Pancreas (tissue), 10 donors: ENCODE measurements at regions not wholly inside any gene's neighbourhood (a gene's known extent, or its start where the extent isn't known, plus 50 kb on each side); places are given as distances from the start of the nearest gene placed in this dataset.

Experiments
- ATAC-seq, 4 donors: fragments of 200-7000 bp; cut with Tn5 transposase; one replicate each; pipeline versions ENCODE4 v1.8.0 to v1.9.1; 2020; ENCODE audit warnings: mild to moderate bottlenecking in 4 of 4, moderate library complexity in 4 of 4
- DNase-seq, 6 donors: peaks; one replicate each; pipeline ENCODE4 v3.0.0-alpha.2; 2020
- FAIRE-seq: peaks from 2 replicates; lab custom pipeline; 2012; peaks lifted over from hg19 to GRCh38; lab: Jason Lieb, UNC
- H3K27ac ChIP-seq, 4 donors: fragments of 200-600 bp; sonication (generic); 1 replicate in 3 of 4; 2 replicates in 1 of 4; pipeline versions ENCODE4 v1.5.0 to v1.8.0; 2020
- H3K27me3 ChIP-seq, 4 donors: fragments of 200-600 bp; one replicate each; pipeline ENCODE4 v1.8.0; 2021
- H3K36me3 ChIP-seq, 3 donors: fragments of 200-600 bp; sonication (generic) in 1 of 3; one replicate each; pipeline versions ENCODE4 v1.5.0 to v1.8.0; 2020 to 2021
- H3K4me1 ChIP-seq, 3 donors: fragments of 200-600 bp; one replicate each; pipeline ENCODE4 v1.8.0; 2021
- H3K4me3 ChIP-seq, 4 donors: fragments of 200-600 bp; sonication (generic) in 2 of 4; one replicate each; pipeline versions ENCODE4 v1.5.0 to v1.8.0; 2020 to 2021
- H3K9me3 ChIP-seq, 4 donors: fragments of 200-600 bp; one replicate each; pipeline ENCODE4 v1.8.0; 2021
- CTCF ChIP-seq, 4 donors: fragments of 200-600 bp; sonication (generic) in 3 of 4; IDR thresholded peaks; one replicate each; pipeline versions ENCODE4 v1.5.0 to v1.8.0; 2021; ENCODE audit warnings: antibody characterized with exemption in 4 of 4
- WGBS, 2 donors: extraction: QIAGEN DNeasy Blood & Tissue Kit; methylation state at CpG; one replicate each; pipeline ENCODE4 v1.1.7; 2013; 5-methylcytosine and 5-hydroxymethylcytosine counted together
- intact Hi-C, 3 donors: fragments of 100-400 bp; cut with DNase I; formaldehyde crosslinking; loops; one replicate each; pipeline versions ENCODE4 v1.11.1 to v1.14.2; 2022
- donor health status: healthy with polysubstance abuse.
- donor health status: DM: no; HTN: no; CAD: no; lungs with moderate emphysema.
- donor health status: DM: no; HTN: no; CAD: no.
- donor health status: control.
- donor health status: control.
- donor health status: Bipolar disorder and iron deficiency.
- donor health status: DM: yes; HTN: yes; CAD: no.
- donor health status: DM: no; HTN: no; CAD: no.
- donor health status: DM: no; HTN: no; CAD: no.
- donor health status: DM: yes; HTN: yes; CAD: no.

- no peak for TF ChIP-seq CTCF (IDR thresholded peaks at IDR 0.05)
- Histone ChIP-seq H3K4me1 (peaks cover 0 to 7% (median 5%) of the 10 kb centered on the region in 3 donors), H3K9me3 (no peaks in the 10 kb centered on the region), H3K27me3 (no peaks in the 10 kb centered on the region), H3K36me3 (no peaks in the 10 kb centered on the region), H3K4me3 (no peak overlapping the region), H3K27ac (no peak overlapping the region)
- 94% methylated on average over 7 of the region's 7 CpGs for WGBS, 2 donors
- ATAC-seq (no peak), FAIRE-seq (no peak), DNase-seq (no peak)
- intact Hi-C loops: no loop called here
Measured at GRCh38 chr10:43748560-43748959, 99.9 kb upstream of the ZNF32 start.

- Histone ChIP-seq H3K4me3 (no peak overlapping the region), H3K4me1 (peaks cover 0 to 3% (median 0%) of the 10 kb centered on the region in 3 donors), H3K27me3 (no peaks in the 10 kb centered on the region), H3K9me3 (no peaks in the 10 kb centered on the region), H3K36me3 (no peaks in the 10 kb centered on the region), H3K27ac (no peak overlapping the region)
- DNase-seq (no peak), ATAC-seq (no peak), FAIRE-seq (no peak)
- intact Hi-C loops: no loop called here
- no peak for TF ChIP-seq CTCF (IDR thresholded peaks at IDR 0.05)
- WGBS, 2 donors: 48 to 49% methylated on average over 1 of the region's 1 CpG
Measured at GRCh38 chr10:43746906-43747305, 98.2 kb upstream of the ZNF32 start.

GRCh38 chr10:43739161-43739560 is 90.5 kb upstream of the ZNF32 start:
- WGBS, 2 donors: 69 to 86% methylated on average over 1 of the region's 1 CpG
- H3K4me3 ChIP-seq: no peak overlapping the region
- no peak overlapping the region for H3K27ac ChIP-seq
- DNase-seq: no peak
- ATAC-seq: no peak
- FAIRE-seq: no peak
- intact Hi-C loops: no loop called here
- H3K4me1 ChIP-seq: no peaks in the 10 kb centered on the region
- no peak for TF ChIP-seq CTCF (IDR thresholded peaks at IDR 0.05)
- H3K36me3 ChIP-seq: no peaks in the 10 kb centered on the region
- H3K27me3 ChIP-seq: no peaks in the 10 kb centered on the region
- no peaks in the 10 kb centered on the region for H3K9me3 ChIP-seq

GRCh38 chr10:43737003-43737402 is 88.3 kb upstream of the ZNF32 start:
- DNase-seq (no peak), FAIRE-seq (no peak), ATAC-seq (no peak)
- Histone ChIP-seq H3K27ac (no peak overlapping the region), H3K9me3 (no peaks in the 10 kb centered on the region), H3K27me3 (no peaks in the 10 kb centered on the region), H3K4me1 (no peaks in the 10 kb centered on the region), H3K4me3 (no peak overlapping the region), H3K36me3 (no peaks in the 10 kb centered on the region)
- no peak for TF ChIP-seq CTCF (IDR thresholded peaks at IDR 0.05)
- WGBS, 2 donors: 50% methylated on average over 3 of the region's 3 CpGs
- intact Hi-C loops: no loop called here

- no peak for ATAC-seq
- intact Hi-C loops: no loop called here
- no peak for FAIRE-seq
- no peaks in the 10 kb centered on the region for H3K36me3 ChIP-seq
- no peak overlapping the region for H3K27ac ChIP-seq
- no peaks in the 10 kb centered on the region for H3K27me3 ChIP-seq
- H3K4me1 ChIP-seq: no peaks in the 10 kb centered on the region
- no peaks in the 10 kb centered on the region for H3K9me3 ChIP-seq
- no peak overlapping the region for H3K4me3 ChIP-seq
- 71 to 81% methylated on average over 2 of the region's 2 CpGs for WGBS, 2 donors
- no peak for DNase-seq
- no peak for TF ChIP-seq CTCF (IDR thresholded peaks at IDR 0.05)
Measured at GRCh38 chr10:43735907-43736306, 87.2 kb upstream of the ZNF32 start.
